ENCODE measurements at regions not wholly inside any gene's neighbourhood (a gene's known extent, or its start where the extent isn't known, plus 50 kb on each side); places are given as distances from the start of the nearest gene placed in this dataset.
"Not testable (repeated sequence)": the region's sequence is repeated elsewhere in the genome, so short reads cannot be mapped to it uniquely, and the experiment has no call there.

DNA sequence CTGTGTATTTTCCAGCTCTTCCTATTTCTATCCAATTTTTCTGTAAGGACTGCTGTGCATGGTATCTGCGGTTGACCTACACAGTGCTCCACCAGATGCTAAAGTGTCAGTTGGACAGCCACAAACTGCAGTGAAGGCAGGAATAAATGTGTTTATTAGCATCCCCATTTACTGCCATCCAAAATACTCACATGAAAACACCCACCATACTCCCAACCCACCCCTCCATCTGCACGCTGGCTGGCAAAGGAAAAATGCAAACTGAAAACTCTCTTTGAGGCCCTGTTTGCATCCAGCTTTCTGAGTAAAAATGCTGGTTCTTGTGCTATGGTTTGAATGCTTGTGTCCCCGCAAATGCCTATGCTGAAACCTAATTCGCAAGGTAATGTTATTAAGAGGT is 515.5 kb downstream of the ZNF385D start:
- DNase-seq: no peak

DNA sequence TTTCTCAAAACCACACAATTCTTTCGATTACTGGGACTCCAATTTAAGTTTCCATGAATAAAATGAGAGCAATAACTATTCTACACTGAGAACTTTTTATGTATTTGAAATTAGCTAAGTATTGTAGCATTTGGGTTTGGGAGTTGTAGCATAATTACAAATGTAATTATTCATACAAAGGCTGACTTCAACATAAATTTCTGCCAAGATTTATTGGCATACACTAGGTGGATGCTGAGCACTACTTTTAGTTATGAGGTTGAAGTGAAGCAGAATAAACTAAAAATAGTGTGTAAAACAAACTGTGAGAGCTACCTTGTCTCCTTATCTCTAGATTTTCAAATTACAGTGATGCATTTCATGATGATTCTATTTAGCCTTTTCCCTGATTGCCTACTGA is 516.1 kb downstream of the ZNF385D start:
- DNase-seq: no peak

DNA sequence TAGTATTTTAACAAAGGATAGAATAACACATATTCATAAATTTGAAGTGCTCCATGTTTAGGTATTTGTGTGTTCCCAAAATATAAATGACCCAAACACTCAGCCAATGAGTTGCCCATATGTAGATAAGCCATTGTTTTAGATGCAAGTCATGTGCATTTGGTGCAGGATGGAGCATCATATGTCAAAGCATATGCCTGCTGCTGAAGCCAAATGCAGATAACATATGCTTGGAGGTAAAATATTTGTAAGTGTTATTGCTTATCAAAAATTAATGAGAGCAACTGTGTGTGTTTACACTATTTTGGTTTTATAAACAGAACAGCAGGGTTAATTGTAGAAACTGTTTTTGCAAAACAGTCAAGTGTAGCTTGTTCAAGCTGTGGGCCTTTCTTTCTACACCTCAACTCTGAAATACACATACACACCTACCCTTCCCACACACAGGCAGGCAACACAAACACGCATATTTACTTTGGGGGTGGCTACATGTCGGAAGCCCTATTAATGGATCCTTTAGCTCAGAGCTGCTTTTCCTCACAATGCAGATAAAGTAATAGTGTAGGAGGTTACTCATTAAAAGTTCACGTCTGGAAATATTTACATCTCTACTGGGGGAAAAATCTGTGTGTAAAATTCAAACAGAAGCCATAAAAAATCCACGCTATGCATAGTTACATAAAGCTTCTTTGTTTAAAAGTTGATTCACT is 521.4 kb downstream of the ZNF385D start:
- no peak for DNase-seq

GRCh38 chr3:21226086-21226485 is 524.9 kb downstream of the ZNF385D start:
- no peak for DNase-seq

DNA sequence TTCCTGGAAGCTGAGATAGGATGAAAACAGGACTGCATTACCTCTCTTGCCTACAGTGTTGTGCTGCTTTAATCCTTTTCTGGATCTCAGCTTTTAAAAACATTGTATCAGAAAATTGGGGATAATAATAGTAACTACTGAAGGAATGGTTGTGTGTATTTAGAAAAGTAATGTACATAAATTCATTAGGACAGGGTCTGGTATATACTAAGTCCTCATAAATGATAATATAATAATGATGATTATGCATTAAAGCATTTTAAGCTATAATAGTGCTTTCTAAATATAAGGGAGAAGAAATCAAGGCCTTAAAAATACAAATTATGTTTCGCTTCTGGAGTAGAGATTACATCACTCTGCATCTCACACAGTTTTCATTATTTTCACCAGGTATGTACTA is 530.1 kb downstream of the ZNF385D start:
- no peak for DNase-seq

DNA sequence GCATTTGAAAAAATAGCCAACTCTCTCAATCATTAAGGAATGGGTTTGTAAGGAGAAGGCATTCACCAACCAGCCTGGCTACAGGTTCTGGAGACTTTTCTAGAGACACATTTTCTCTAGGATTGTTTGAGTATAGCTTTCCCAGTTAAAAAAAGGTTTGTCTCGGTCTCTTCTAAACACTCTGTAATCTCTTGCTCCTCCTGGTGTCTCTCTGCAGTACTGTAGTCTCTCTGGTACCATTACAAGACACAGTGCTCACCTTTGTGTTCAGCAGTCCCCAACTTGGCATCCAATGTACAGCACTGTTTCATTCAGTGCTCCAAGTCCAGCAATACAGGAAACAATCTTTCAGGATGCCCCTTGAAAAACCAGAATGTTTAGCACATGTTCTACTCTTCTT is 534.4 kb downstream of the ZNF385D start:
- DNase-seq: no peak

GRCh38 chr3:21204122-21204521 is 546.9 kb downstream of the ZNF385D start:
- not testable (repeated sequence) for DNase-seq

DNA sequence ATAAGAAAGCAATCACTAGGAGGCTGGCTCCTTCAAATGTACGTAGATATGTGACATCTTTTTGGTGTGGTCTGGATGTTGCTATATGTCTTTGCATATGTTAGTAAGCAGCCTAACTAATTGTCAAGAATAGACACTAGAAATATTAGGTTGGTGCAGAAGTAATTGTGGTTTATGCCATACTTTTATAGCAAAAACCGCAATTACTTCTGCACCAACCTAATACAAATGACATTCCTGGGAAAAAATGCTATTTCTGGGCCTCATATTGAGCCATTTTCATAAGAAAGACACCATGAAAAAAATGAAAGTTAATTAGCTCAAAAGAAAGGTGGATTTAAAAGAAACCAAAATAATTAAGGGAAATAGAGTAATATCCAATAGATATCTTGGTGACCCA is 555.8 kb downstream of the ZNF385D start:
- no peak for DNase-seq

DNA sequence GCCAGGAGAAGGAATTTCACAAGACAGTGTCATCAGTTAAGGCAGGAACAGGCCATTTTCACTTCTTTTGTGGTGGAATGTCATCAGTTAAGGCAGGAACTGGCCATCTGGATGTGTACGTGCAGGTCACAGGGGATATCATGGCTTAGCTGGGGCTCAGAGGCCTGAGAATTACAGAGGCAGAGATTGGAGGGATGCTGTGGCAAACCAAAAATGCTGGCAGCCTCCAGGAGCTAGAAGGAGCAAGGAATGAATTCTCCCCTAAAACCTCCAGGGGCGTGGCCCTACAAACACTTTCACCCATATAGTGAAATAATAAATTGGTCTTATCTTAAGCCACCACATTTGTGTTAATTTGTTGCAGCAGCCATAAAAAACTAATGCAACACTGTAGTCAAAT is 557.0 kb downstream of the ZNF385D start:
- not testable (repeated sequence) for DNase-seq

GRCh38 chr3:21188459-21188858 is 562.6 kb downstream of the ZNF385D start:
- no peak for DNase-seq

DNA sequence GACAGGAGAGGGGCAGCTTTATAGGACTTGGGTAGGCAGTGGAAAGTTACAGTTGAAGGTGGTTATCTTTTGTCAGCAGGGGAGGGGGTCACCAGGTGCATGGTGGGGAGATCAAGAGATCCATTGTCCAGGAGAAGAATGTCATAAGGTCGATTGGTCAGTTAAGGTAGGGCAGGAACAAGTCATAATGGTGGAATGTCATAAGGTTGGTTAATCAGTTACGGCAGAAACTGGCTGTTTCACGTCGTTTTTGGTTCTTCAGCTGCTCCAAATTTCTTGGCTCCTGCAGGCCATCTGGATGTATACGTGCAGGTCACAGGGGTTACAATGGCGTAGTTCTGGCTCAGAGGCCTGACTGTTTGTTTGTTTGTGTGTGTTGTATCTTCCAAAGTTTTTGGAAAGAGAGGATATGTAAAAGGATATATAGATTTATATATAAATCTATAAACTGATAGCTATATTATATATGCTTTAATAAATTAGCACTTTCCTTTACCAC is 565.1 kb downstream of the ZNF385D start:
- no peak for DNase-seq

GRCh38 chr3:21174461-21174860 is 576.5 kb downstream of the ZNF385D start:
- DNase-seq: no peak

DNA sequence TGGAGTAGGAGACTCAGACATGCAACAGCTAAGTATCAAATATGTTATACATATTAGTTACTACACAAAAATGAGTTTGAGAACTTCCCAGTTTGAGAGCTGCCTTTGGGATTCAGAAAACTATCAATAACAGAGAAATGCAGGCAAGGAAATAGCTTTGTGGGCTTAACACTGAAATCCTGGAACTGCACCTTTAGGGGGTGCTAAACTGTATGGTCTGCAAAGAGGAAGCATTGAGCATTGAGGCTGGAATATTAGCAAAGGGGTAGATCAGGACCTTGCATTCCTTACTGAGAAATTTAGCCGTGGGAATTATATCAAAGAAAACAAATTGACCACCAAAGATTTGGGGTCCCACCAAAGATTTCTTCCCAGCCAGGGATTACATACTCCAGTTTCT is 580.0 kb downstream of the ZNF385D start:
- no peak for DNase-seq

DNA sequence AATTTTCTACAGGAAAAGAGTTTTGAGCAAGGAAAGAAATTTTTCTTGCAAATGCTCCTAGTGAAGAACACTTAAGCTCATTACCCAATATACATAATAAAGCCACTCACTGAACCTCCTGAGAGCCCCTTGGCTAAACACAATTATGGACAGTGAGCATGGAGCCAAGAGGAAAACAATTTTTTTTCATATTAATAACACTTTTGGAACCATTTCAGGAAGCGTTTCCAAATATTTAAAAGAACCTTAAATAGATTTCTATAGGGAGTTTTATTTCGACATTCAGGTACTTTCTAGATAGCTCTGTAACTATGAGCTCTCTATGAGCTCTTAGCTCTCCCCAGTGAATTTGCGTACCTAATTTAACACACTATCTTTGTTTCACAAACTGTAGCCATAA is 581.1 kb downstream of the ZNF385D start:
- no peak for DNase-seq

- no peak for DNase-seq
These were observed 582.5 kb downstream of the ZNF385D start for GRCh38 chr3:21168471-21168870.

DNA sequence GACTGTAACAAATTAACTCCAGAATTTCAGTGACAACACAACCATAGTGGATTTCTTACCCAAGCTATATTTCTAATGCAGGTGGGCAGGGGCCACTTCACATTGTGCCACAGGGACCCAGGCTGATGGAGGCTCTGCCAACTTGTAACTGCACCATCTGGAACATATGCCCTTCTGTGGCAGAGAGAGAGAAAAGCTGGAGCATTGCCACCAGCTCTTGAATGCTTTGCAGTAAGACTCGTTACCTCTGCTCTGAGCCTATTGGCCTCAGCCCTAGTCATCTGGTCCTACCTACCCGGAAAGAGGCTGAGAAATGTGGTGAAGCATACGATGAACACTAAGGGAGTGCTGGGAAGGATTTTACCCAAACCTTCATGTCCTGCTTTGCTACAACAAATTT is 587.1 kb downstream of the ZNF385D start:
- DNase-seq: peak; percentile 76

GRCh38 chr3:21159543-21159906 is 591.5 kb downstream of the ZNF385D start:
- no peak for DNase-seq

DNA sequence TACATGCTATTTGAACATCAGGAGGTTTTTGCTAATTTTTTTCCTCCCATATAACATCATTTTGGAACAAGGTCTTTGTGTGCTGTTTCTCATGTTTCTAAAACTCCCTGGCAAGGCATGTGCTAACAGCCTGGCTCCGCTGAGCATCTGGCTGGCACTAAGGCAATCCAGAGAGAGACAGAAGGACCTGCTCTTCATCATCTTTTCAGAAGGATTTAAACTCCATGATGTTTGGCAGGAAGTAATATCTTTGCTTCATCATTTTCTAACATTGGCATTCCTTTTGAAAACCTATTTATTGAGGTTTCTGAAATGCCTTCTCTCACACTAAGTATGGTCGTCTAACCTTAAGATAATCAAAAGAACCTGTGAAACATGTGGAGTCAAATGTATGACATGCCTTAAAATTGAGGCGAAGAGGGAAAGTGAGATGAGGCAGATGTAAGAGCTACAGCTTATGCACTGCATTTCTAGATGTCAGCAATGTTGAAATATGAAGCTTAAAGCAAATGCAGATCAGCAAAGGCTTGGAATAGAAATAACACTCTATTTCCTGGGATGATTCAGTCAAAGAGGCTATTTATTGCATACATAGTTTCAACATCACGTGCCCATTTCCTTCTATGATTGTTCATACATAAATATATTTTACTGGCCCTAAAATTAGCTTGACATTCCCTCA is 592.0 kb downstream of the ZNF385D start:
- no peak for DNase-seq

GRCh38 chr3:21154911-21155310 is 596.1 kb downstream of the ZNF385D start:
- DNase-seq: no peak

DNA sequence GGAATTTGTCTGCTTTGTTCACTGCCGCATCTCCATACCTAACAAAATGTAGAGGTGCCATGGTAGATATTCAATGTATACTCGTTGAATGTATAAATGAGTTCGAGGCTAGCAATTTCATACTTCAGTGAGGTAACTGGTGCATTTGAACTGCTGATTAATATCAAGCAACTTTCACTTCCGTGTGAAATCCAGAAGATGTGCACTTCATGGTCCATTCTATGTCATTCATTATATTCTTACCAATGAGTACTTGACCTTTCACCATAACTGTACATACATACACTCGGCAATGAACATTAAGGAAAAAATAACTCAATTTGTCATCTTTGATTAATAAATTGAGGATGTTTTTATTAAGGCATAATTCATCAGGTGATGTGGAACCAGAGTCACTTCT is 598.5 kb downstream of the ZNF385D start:
- no peak for DNase-seq

GRCh38 chr3:21142949-21143348 is 608.1 kb downstream of the ZNF385D start:
- DNase-seq: no peak

GRCh38 chr3:21142031-21142430 is 609.0 kb downstream of the ZNF385D start:
- no peak for DNase-seq

DNA sequence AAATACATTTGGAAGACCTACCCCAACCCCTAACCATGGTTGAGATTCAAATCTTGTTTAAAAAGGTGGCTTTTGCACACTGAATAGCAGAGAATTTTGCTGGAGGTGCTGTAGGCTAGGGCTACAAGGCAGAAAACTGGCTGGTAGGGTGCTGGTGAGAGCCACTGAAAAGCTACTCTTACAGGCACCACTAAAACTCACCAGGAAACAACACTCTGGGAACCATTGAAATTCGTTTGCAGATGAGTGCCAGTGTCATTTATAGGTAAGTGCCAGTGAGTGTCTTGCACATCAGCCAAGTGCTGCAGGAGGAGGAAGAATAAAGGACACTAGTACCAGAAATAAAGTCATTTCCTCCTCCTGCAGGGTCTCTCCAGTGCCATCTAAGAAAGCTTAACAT is 610.2 kb downstream of the ZNF385D start:
- no peak for DNase-seq

DNA sequence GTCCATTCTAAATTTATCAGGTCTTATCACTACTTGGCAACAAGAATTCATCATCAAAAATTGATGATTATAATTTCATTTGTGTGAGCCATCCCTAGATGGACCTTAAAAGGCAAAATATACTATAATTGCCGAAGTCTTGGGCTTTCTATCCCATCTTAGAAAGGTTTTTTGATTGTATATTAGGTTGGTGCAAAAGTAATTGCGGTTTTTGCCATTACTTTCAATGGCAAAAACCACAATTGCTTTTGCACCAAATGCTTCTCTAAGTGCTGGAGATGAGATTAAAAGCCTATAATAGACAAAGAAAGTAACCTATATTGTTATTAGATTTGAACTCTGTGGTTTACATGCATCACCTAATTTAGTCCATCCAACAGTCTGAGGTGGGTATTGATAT is 612.9 kb downstream of the ZNF385D start:
- DNase-seq: no peak

DNA sequence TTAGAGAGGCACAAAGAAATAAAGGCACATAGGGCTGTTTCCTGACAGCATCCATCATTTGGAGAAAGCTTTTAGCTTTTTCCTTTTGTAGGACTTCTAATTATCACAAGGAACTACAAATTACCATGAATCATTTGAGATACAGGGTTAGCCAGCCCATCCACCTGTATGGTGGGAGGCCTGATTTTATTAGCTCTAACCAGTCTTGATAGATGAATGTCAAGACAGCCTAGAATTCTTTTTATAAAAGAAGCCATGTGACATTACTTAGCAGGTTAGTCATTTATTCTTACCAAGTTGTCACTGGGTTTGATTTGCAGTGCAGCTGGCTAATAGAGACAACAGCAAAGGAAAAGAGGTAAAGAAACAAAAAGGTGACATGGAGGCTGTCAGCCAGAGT is 618.1 kb downstream of the ZNF385D start:
- no peak for DNase-seq
